GM21526 (cell line): ENCODE measurements at regions not wholly inside any gene's neighbourhood (a gene's known extent, or its start where the extent isn't known, plus 50 kb on each side); places are given as distances from the start of the nearest gene placed in this dataset.

Experiments used
- ATAC-seq: cut with Tn5 transposase; IDR thresholded peaks from one replicate; pipeline ENCODE4 v1.9.1; 2021; ENCODE audit warnings: moderate library complexity; ENCODE audit not compliant: unreplicated experiment, low FRiP score

DNA sequence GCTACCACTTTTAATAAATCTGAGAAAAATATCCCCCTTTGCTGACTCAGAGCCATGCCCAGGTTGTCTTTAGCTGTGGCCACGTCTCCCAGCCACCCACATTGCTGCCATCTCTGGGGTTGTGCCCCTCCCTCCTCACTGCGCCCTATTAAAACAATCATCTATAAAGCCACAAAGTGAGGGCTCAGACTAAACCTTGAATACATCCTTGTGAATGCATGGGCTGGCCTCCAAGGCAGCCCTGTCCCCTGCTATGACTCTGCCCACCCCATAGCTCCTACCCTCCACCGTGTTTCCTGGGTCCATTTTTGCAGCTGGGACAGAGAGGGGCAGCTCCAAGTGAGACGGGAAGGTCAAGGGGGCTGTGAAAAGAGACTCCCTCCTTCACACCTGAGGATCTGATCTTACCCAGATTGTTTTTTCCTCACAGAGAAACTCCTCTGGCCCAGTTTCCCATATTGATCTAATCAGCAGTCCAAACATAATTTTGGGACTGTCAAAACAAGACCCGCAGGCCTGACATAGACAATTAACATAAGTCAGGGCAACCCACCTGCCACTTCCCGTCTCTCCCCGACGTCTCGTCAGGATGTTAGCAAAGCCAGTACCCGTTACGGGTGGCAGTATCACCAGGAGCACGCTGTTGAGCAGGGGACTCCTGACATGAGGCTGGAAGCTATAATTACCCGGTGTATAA, 199.0 kb downstream of the KATNAL1 start:
- ATAC-seq, result no peak

- ATAC-seq, result no peak
These were observed 199.7 kb downstream of the KATNAL1 start for GRCh38 chr13:30107521-30108136.

DNA sequence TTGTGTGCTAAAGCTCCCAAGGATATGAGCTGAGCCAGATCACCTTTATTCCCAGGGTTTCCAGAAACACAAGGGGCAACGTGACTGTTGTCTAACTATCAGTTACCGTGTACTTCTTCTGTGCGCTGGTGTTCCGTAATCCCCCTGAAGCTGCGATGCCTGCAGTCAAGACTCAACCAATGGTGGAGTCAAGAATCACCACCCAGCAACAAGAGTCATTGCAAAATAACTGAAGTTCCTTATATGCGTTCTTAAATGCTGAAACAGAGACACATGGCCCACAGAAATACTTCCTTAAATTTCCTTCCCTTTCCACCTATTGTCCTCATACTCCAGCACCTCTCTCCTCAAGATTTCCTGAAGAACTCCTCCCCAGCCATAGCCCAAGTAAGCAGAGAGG, 200.2 kb downstream of the KATNAL1 start:
- no peak for ATAC-seq

DNA sequence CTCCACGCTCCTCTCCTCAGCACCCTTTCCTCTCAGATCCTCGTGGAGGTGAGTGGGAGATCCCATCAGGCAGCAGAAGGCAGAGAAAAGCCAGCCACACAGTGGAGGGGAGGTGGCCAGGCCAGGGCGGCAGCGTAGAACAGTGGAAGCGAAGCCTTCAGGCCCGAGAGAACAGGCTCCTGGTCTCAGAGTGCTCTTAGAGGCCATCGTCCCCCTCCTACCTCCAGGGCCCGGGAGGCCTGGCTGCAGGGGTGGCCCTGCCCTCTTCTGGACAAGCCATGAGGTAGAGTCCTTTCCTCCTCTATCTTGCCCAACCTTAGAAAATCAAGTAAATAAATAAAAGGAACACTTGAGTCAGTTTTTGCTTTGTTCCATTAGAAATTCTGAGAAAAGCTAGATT, 202.0 kb downstream of the KATNAL1 start:
- ATAC-seq, result no peak

DNA sequence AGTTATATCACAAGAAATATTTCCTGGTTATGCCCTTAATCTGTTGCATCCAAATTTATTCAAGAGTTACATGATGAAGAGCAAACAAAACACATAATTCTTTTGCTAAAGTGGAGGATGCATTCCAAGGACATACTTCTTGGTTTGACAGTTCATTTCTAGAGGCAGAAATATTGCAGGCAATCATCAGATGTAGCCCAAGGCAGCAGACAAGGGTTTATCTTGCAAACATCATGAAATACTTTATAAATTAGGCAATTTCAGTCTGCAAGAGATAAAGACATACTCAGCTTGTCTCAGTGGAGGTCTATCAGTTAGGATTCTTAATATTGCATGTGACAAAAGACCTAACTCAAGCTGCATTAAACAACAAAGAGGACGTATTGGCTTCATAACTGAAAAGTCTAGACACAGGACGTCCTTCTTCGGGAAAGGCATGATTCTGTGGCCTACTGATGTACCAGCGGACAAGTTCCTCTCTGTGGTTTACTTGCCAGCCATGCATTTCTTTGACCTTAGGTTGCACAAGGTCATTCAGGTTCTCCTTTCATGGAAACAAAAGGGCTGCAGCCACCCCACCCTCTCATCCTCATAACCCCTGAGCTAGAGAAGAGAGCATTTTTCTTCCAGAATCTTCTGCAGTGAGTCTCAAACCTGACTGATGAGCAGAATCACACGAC, 204.1 kb downstream of the KATNAL1 start:
- ATAC-seq, result no peak

GRCh38 chr13:30100226-30100625, 207.1 kb downstream of the KATNAL1 start:
- ATAC-seq, result no peak

DNA sequence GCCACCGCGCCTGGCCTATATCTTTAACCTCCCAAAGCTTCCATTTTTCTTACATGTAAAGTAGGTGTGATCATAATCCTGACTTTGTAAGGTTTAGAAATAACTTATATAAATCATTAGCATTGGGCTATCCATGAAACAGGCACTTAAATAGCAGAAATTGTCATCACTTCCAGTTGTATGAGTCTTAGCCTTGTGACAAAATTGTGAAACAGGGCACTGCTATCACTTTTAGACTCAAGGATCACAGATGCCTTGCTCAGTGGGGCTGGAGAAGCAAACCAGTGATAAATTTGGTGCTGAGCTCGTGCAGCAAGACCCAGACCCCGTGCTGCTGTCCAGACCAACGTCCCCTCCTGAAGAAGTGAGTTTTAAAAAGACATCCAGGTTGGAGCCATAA, 209.7 kb downstream of the KATNAL1 start:
- no peak for ATAC-seq

GRCh38 chr13:30097089-30097488, 210.3 kb downstream of the KATNAL1 start:
- no peak for ATAC-seq

GRCh38 chr13:30094015-30094414, 213.3 kb downstream of the KATNAL1 start:
- no peak for ATAC-seq

DNA sequence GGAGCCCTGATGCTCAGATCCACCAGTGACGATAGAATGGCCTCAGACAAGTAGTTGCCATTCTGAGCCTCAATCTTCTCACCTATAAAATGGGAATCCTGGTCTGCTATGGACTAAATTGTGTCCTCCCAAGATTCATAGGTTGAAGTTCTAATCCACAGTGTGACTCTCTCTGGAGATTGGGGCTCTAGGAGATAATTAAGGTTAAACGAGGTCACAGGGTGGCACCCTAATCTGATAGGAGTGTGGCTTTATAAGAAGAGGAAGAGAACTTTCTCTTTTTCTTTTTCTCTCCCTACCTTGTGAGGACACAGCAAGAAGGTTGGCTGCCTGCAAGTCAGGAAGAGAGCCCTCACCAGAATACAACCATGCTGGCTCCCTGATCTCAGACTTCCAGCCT, 214.1 kb downstream of the KATNAL1 start:
- ATAC-seq, result no peak

DNA sequence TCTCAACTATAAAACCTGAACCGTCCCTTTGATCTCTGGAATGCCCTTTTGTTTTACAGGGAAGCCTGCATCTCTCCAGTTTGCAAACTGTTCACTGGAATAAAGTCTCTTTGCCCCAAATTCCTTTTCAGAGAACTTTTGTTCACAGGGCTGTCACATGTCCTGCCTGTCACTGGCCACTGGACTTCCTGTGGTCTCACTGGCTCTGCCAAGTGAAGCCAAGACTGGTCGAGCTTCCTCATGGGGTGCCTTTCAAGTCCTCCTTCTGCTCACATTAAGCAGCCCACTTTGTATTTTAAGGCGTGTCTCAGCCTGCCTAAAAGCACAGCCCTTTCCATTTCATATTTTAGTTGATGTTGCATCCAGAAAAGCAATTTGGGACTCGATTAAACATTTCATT, 215.7 kb downstream of the KATNAL1 start:
- no peak for ATAC-seq

- no peak for ATAC-seq
These were observed 216.3 kb downstream of the KATNAL1 start for GRCh38 chr13:30091035-30091434.

DNA sequence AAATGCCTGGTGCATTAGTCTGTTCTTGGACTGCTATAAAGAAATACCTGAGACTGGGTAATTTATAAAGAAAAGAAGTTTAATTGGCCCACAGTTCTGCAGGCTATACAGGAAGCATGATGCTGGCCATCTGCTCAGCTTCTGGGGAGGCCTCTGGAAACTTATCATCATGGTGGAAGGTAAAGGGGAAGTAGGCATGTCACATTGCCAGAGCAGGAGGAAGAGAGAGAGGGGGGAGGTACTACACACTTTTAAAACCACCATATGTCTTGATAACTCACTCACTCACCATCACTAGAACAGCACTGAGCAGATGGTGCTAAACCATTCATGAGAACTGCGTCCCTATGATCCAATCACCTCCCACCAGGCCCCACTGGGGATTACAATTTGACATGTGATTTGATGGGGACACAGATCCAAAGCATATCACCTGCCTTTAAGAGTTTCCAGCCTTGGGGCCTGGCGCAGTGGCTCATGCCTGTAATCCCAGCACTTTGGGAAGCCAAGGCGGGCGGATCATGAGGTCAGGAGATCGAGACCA, 219.0 kb downstream of the KATNAL1 start:
- no peak for ATAC-seq

DNA sequence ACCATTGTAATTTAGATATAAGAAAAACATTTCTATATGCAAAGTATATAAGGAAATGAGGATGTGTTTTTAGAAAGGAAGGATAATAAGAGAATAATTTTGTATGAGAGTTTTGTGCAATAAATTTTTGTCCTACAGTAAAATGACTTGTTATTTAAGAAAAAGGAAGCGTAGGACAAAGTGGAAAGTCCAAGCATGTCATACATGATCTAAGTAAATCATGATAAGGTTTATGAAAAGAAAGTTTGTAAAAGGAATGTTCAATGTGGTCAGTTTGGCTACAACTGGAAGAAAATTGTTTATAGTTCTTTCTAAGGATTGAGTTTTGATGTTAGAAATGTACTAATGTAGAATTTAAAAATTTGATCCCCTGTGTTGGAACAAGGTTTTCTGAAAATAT, 222.3 kb downstream of the KATNAL1 start:
- ATAC-seq, result no peak

DNA sequence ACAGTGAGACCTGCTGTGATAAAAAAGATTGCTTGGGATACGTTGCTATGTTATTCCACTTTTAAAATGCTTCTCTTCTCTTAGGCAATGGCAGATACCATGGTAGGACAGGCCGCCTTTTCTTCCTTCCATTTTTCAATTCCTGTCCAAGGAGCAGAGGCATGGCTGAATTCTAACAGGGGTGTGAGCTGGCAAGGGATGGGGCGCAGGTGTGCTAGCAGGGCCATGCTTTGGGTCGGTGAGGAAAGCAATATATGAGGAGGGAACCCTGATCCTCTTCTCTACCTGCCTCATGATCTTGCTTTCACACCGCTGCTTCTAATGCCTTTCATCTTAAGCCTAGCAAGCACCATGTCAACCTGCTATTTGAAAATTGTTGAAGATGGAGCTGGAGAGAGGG, 225.0 kb downstream of the KATNAL1 start:
- ATAC-seq, result no peak

DNA sequence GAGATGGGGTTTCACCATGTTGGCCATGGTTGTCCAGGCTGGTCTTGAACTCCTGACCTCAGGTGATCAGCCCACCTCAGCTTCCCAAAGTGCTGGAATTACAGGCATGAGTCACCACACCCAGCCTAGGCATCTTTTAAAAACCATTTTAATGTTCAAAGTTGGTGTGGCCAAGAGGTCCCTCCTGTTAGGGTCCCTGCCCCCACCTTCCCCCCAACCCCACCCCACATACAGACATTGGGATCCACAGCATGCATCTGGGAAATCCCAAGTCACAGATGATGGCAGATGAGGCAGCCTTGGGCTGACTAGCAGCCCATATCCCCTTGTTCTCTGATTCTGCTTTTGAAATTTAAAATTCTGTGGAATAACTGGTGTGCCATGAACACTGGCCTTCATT, 226.0 kb downstream of the KATNAL1 start:
- no peak for ATAC-seq

DNA sequence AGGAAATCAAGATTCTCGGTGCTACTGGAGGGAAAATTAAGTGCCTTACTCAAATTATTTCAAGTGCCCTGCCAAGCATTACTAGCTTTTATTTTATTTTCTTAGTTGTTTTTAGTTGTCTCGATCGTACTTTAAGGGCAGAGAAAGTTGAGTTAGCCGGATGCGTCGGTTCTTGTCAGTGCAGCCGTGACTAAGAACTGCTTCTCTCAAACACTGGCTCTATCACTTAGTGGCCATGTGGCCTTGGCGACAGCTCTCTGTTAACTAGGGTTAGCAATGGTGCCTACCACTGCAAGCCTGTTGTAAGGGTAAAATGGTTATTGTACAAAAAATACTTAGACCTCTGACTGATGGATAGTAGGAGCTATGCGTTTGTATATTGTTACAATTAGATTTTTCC, 227.8 kb downstream of the KATNAL1 start:
- ATAC-seq, result no peak

GRCh38 chr13:30078059-30078458, 227.6 kb upstream of the UBL3 start:
- ATAC-seq, result no peak

- ATAC-seq, result no peak
These were observed 226.9 kb upstream of the UBL3 start for GRCh38 chr13:30077240-30077735.

GRCh38 chr13:30074955-30075614, 224.7 kb upstream of the UBL3 start:
- ATAC-seq, result no peak

GRCh38 chr13:30074431-30074830, 224.0 kb upstream of the UBL3 start:
- ATAC-seq, result no peak
